Keratinocyte (primary cell): ENCODE measurements at regions not wholly inside any gene's neighbourhood (a gene's known extent, or its start where the extent isn't known, plus 50 kb on each side); places are given as distances from the start of the nearest gene placed in this dataset.

Experiments used
- DNase-seq: peaks from one replicate; pipeline ENCODE4 v3.0.0-alpha.2; 2011; ENCODE audit warnings: low read depth, missing footprints, low spot score
- FAIRE-seq: peaks from 2 replicates; lab custom pipeline; 2011; peaks lifted over from hg19 to GRCh38; lab: Jason Lieb, UNC
- H2AFZ ChIP-seq: 2 replicates; pipeline ENCODE4 v1.6.0; 2012; ENCODE audit warnings: low read length, control low read depth, inconsistent platforms; ENCODE audit not compliant: control insufficient read depth
- H3K27ac ChIP-seq: 2 replicates; pipeline ENCODE4 v1.5.1; 2011; ENCODE audit warnings: low read length; ENCODE audit not compliant: control insufficient read depth, insufficient read depth
- H3K27me3 ChIP-seq: 3 replicates; pipeline ENCODE4 v1.6.0; 2011; ENCODE audit warnings: low read length; ENCODE audit not compliant: control insufficient read depth, insufficient read depth; ENCODE audit errors: extremely low read depth
- H3K36me3 ChIP-seq, 2 experiments: 2 replicates in 1 of 2; 3 replicates in 1 of 2; pipeline ENCODE4 v1.5.1; 2011; ENCODE audit warnings: low read length in 2 of 2, mild to moderate bottlenecking in 1 of 2; ENCODE audit not compliant: control insufficient read depth in 2 of 2, insufficient read depth in 2 of 2; ENCODE audit errors: extremely low read depth in 1 of 2
- H3K4me1 ChIP-seq: 3 replicates; pipeline ENCODE4 v1.5.1; 2011; ENCODE audit warnings: low read length; ENCODE audit not compliant: control insufficient read depth, insufficient read depth; ENCODE audit errors: extremely low read depth
- H3K4me2 ChIP-seq: 3 replicates; pipeline ENCODE4 v1.6.0; 2011; ENCODE audit warnings: low read depth, low read length; ENCODE audit not compliant: control insufficient read depth, insufficient read depth; ENCODE audit errors: extremely low read depth
- H3K4me3 ChIP-seq, 3 experiments: fragments of 200-600 bp in 1 of 3; sonication (generic) in 1 of 3; 2 replicates in 2 of 3; 3 replicates in 1 of 3; pipeline ENCODE4 v1.5.1; 2011 to 2016; ENCODE audit warnings: low read length in 3 of 3, mild to moderate bottlenecking in 3 of 3, control low read depth in 2 of 3, inconsistent platforms in 1 of 3, low read depth in 1 of 3, mixed read lengths in 1 of 3, mixed run types in 1 of 3, moderate library complexity in 1 of 3; ENCODE audit not compliant: control insufficient read depth in 2 of 3, insufficient read depth in 2 of 3; ENCODE audit errors: extremely low read depth in 1 of 3
- H3K79me2 ChIP-seq: 2 replicates; pipeline ENCODE4 v1.6.0; 2012; ENCODE audit warnings: low read length; ENCODE audit not compliant: control insufficient read depth, insufficient read depth
- H3K9ac ChIP-seq: 3 replicates; pipeline ENCODE4 v1.6.0; 2011; ENCODE audit warnings: low read length; ENCODE audit not compliant: control insufficient read depth, insufficient read depth; ENCODE audit errors: extremely low read depth
- H3K9me1 ChIP-seq: 3 replicates; pipeline ENCODE4 v1.6.0; 2011; ENCODE audit warnings: low read length; ENCODE audit not compliant: control insufficient read depth, insufficient read depth; ENCODE audit errors: extremely low read depth
- H3K9me3 ChIP-seq: 2 replicates; pipeline ENCODE4 v1.5.1; 2012; ENCODE audit warnings: low read depth, low read length; ENCODE audit not compliant: control insufficient read depth
- H4K20me1 ChIP-seq: 3 replicates; pipeline ENCODE4 v1.6.0; 2011; ENCODE audit warnings: low read length; ENCODE audit not compliant: control insufficient read depth, insufficient read depth; ENCODE audit errors: extremely low read depth
- EZH2 ChIP-seq: IDR thresholded peaks from one replicate; pipeline ENCODE4 v1.6.1; 2012; ENCODE audit warnings: inconsistent platforms, mild to moderate bottlenecking, low read length, moderate library complexity
- dilution Hi-C: fragments of 300-500 bp; cut with MboI; formaldehyde crosslinking; loops from one replicate; pipeline ENCODE4 v1.7.0; 2020; ENCODE audit warnings: low sequenced_read_pairs; ENCODE audit not compliant: extremely low pct_ligation_motif_present
- TF ChIP-seq, protein P1 (sequence below), 3 experiments: IDR thresholded peaks in 1 of 3; conservative IDR thresholded peaks in 1 of 3; optimal IDR thresholded peaks in 1 of 3; 2 replicates in 2 of 3; 3 replicates in 1 of 3; pipeline versions ENCODE3 to v1.5.1; 2011; ENCODE audit warnings: low read length in 3 of 3, mild to moderate bottlenecking in 3 of 3, moderate library complexity in 2 of 3, control low read depth in 1 of 3, inconsistent platforms in 1 of 3; ENCODE audit not compliant: insufficient read depth in 2 of 3; ENCODE audit errors: extremely low read depth in 1 of 3

DNA sequence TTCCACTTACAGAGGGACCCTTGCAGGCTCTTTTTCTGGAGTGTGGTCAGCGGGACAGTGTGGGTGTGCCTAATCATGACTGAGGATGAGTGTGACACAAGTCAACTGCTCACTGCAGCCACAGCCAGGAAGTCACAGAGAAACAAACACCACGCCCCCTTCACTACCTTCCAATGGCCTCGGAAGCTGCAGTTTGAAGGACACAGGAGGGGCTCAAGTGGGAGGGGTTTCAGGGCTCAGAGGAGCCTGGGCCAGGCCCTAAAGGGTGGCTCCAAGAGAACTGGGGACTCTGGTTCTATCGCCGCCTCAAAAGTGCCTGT is 116.2 kb upstream of the SDK2 start:
- TF ChIP-seq EZH2, result no peak
- TF ChIP-seq, protein P1, sequence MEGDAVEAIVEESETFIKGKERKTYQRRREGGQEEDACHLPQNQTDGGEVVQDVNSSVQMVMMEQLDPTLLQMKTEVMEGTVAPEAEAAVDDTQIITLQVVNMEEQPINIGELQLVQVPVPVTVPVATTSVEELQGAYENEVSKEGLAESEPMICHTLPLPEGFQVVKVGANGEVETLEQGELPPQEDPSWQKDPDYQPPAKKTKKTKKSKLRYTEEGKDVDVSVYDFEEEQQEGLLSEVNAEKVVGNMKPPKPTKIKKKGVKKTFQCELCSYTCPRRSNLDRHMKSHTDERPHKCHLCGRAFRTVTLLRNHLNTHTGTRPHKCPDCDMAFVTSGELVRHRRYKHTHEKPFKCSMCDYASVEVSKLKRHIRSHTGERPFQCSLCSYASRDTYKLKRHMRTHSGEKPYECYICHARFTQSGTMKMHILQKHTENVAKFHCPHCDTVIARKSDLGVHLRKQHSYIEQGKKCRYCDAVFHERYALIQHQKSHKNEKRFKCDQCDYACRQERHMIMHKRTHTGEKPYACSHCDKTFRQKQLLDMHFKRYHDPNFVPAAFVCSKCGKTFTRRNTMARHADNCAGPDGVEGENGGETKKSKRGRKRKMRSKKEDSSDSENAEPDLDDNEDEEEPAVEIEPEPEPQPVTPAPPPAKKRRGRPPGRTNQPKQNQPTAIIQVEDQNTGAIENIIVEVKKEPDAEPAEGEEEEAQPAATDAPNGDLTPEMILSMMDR (optimal IDR thresholded peaks at IDR 0.05 in 1 of 3, IDR thresholded peaks at IDR 0.05 in 1 of 3, conservative IDR thresholded peaks at IDR 0.05 in 1 of 3; ENCODE audit: extremely low read depth in 1 of 3, insufficient read depth in 2 of 3, low read length in 3 of 3), result no peak
- Histone ChIP-seq H3K4me1 (no peaks in the 10 kb centered on the region), H3K4me2 (no peak overlapping the region), H3K9me1 (no peaks in the 10 kb centered on the region), H3K27me3 (peaks cover 11% of the 10 kb centered on the region), H2AFZ (no peak overlapping the region), H3K79me2 (no peaks in the 10 kb centered on the region), H4K20me1 (peaks cover 3% of the 10 kb centered on the region), H3K27ac (no peak overlapping the region), H3K36me3 (no peaks in the 10 kb centered on the region), H3K9ac (no peak overlapping the region), H3K9me3 (no peaks in the 10 kb centered on the region), H3K4me3 (no peak overlapping the region)
- DNase-seq (no peak), FAIRE-seq (no peak)
- dilution Hi-C loops, result no loop called here

DNA sequence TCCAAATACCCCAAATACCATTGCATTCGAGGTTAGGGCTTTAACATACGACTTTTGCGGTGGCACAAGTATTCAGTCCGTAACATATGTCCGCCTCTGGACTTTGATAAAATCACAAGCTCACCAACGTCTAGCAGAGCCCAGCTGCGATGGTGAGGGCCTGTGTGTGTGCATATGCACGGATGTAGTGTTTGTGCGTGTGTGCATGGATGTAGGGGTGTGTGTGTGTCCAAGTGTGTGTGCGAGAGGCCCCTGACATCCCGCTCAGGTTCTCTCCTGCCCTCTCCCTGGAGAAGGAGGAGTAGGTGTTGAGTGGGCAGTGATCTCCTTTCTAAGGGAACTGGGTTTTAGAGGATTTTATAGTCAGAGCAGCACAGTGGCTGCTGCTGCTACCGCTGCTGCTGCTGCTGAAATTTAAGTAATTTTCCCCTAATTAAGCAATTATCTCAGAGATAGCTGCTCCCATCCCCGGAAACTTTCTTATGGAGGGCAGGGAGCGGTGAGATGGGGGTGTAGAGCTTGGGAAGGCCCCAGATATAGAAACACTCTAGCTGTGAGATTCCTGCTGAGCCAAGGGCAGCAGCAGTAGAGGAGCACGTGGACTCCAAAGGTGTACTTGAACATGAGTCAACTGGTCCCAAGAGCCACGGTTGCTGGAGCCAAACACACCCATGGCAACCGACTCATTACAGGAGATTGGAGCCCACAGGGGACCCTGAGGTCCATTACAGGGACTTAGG is 121.7 kb upstream of the SDK2 start:
- FAIRE-seq (no peak), DNase-seq (no peak)
- no peak overlapping the region for H3K4me3 ChIP-seq
- no peak overlapping the region for H3K9ac ChIP-seq
- no peaks in the 10 kb centered on the region for H3K79me2 ChIP-seq
- no peaks in the 10 kb centered on the region for H3K36me3 ChIP-seq
- no peaks in the 10 kb centered on the region for H3K9me3 ChIP-seq
- H4K20me1 ChIP-seq, result peaks cover 5% of the 10 kb centered on the region
- dilution Hi-C loops, result no loop called here
- no peak overlapping the region for H2AFZ ChIP-seq
- no peak overlapping the region for H3K27ac ChIP-seq
- peaks cover 6% of the 10 kb centered on the region for H3K4me1 ChIP-seq
- peaks cover 36% of the 10 kb centered on the region for H3K27me3 ChIP-seq
- no peaks in the 10 kb centered on the region for H3K9me1 ChIP-seq
- TF ChIP-seq, protein P1 (optimal IDR thresholded peaks at IDR 0.05 in 1 of 3, IDR thresholded peaks at IDR 0.05 in 1 of 3, conservative IDR thresholded peaks at IDR 0.05 in 1 of 3; ENCODE audit: extremely low read depth in 1 of 3, insufficient read depth in 2 of 3, low read length in 3 of 3), result no peak
- no peak for TF ChIP-seq EZH2
- no peak overlapping the region for H3K4me2 ChIP-seq
